Endothelial cell of umbilical vein (primary cell): ENCODE measurements at regions not wholly inside any gene's neighbourhood (a gene's known extent, or its start where the extent isn't known, plus 50 kb on each side); places are given as distances from the start of the nearest gene placed in this dataset.

ENCODE experiments used
- CTCF ChIP-seq, 2 donors: IDR thresholded peaks; 1 replicate in 1 of 2; 2 replicates in 1 of 2; pipeline ENCODE4 v1.5.1; 2011; ENCODE audit warnings: low read length in 2 of 2, mild to moderate bottlenecking in 2 of 2, moderate library complexity in 2 of 2, control low read depth in 1 of 2, inconsistent platforms in 1 of 2, low read depth in 1 of 2; ENCODE audit not compliant: insufficient read depth in 1 of 2; ENCODE audit errors: extremely low read depth in 1 of 2
- EZH2 ChIP-seq: IDR thresholded peaks from 2 replicates; pipeline ENCODE4 v1.6.1; 2012; ENCODE audit warnings: borderline replicate concordance, low read depth, mild to moderate bottlenecking, moderate library complexity, low read length, inconsistent platforms; ENCODE audit not compliant: severe bottlenecking
- FOS ChIP-seq: IDR thresholded peaks from 2 replicates; pipeline ENCODE4 v1.6.1; 2011; ENCODE audit warnings: mild to moderate bottlenecking, low read length, moderate library complexity, borderline replicate concordance; ENCODE audit not compliant: insufficient read depth
- GATA2 ChIP-seq: IDR thresholded peaks from 2 replicates; pipeline ENCODE4 v1.7.0; 2011; ENCODE audit warnings: low read depth, mild to moderate bottlenecking, moderate library complexity, mixed read lengths, low read length; ENCODE audit not compliant: insufficient read length, insufficient read depth
- JUN ChIP-seq: IDR thresholded peaks from 2 replicates; pipeline ENCODE4 v1.6.1; 2011; ENCODE audit warnings: borderline replicate concordance, low read depth; ENCODE audit not compliant: insufficient read length, insufficient read depth
- POLR2A ChIP-seq: IDR thresholded peaks from 2 replicates; pipeline ENCODE4 v1.6.1; 2012; ENCODE audit warnings: low read depth, mild to moderate bottlenecking, control low read depth, low read length
- POLR2AphosphoS5 ChIP-seq: IDR thresholded peaks from 2 replicates; pipeline ENCODE4 v1.6.1; 2012; ENCODE audit warnings: low read depth, mild to moderate bottlenecking, control low read depth, low read length, moderate library complexity; ENCODE audit not compliant: insufficient read depth

- TF ChIP-seq POLR2A (no peak), POLR2AphosphoS5 (no peak), CTCF (IDR thresholded peaks at IDR 0.05; ENCODE audit: extremely low read depth in 1 of 2, insufficient read depth in 1 of 2, low read depth in 1 of 2, low read length in 2 of 2) (no peak), JUN (no peak), FOS (no peak), GATA2 (no peak), EZH2 (no peak)
Measured at GRCh38 chr2:226325526-226325925, 474.1 kb downstream of the IRS1 start.
